DOHH2 (cell line): ENCODE measurements at regions not wholly inside any gene's neighbourhood (a gene's known extent, or its start where the extent isn't known, plus 50 kb on each side); places are given as distances from the start of the nearest gene placed in this dataset.

Experiments
- CTCF ChIP-seq: fragments of 200-600 bp; sonication (generic); IDR thresholded peaks from one replicate; pipeline ENCODE4 v1.5.1; 2014; ENCODE audit warnings: antibody characterized with exemption, mild to moderate bottlenecking, low read depth, low read length; ENCODE audit not compliant: poor library complexity, severe bottlenecking
- EZH2phosphoT487 ChIP-seq: fragments of 200-600 bp; sonication (generic); IDR thresholded peaks from 2 replicates; pipeline ENCODE4 v1.6.1; 2017; ENCODE audit warnings: borderline replicate concordance, mild to moderate bottlenecking, antibody characterized with exemption, low read length, moderate library complexity, mixed read lengths

- TF ChIP-seq CTCF, result no peak
- no peak for TF ChIP-seq EZH2phosphoT487
Measured at GRCh38 chrX:11890836-11891514, 132.9 kb downstream of the MSL3 start.
